Lower leg skin (tissue), 4 donors: ENCODE measurements at regions not wholly inside any gene's neighbourhood (a gene's known extent, or its start where the extent isn't known, plus 50 kb on each side); places are given as distances from the start of the nearest gene placed in this dataset.
"Not testable (repeated sequence)": the region's sequence is repeated elsewhere in the genome, so short reads cannot be mapped to it uniquely, and the experiment has no call there.

ENCODE experiments used
- DNase-seq, 2 donors: peaks; one replicate each; pipeline ENCODE4 v3.0.0-alpha.2; 2019; ENCODE audit warnings: low spot score in 2 of 2
- H3K4me3 ChIP-seq: fragments of 200-600 bp; sonication (generic); 2 replicates; pipeline ENCODE4 v1.5.1; 2017; ENCODE audit warnings: mild to moderate bottlenecking, low read depth; ENCODE audit not compliant: poor library complexity, severe bottlenecking
- POLR2A ChIP-seq, 2 donors: fragments of 450-650 bp; IDR thresholded peaks; one replicate each; pipeline ENCODE4 v1.6.1; 2016 to 2017; ENCODE audit warnings: antibody characterized with exemption in 2 of 2, mild to moderate bottlenecking in 1 of 2, moderate library complexity in 1 of 2
- WGBS, 2 donors: methylation state at CpG; one replicate each; pipeline ENCODE4 v1.1.5; 2018; 5-methylcytosine and 5-hydroxymethylcytosine counted together
- intact Hi-C: fragments of 100-400 bp; cut with DNase I; formaldehyde crosslinking; loops from one replicate; pipeline ENCODE4 v1.15.0; 2023; ENCODE audit warnings: low total_unique reads
- TF ChIP-seq, protein P1 (sequence below), 3 donors: fragments of 450-650 bp; IDR thresholded peaks; one replicate each; pipeline ENCODE4 v1.5.1; 2016; ENCODE audit warnings: antibody characterized with exemption in 3 of 3, mild to moderate bottlenecking in 3 of 3, moderate library complexity in 2 of 3

DNA sequence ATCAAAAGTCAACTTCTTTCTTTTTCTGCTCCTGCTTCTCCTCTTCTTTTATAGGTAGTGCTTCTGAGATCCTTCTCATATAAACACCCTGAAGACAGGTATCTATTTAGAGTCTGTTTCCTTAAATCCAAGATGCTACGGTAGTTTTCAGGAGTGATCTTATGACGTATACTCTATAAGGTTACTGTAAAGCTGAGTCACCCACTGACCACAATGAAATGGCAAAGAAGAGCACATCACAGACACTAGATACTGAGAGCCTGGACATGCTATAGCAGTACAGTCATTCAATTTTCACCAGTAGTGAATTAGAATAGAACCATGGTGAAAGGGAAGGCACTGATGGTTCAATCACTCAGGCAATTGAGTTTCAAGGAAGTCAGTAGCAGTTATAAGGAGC, 412.5 kb downstream of the ADAM29 start:
- H3K4me3 ChIP-seq = no peak overlapping the region
- DNase-seq = no peak
- 90 to 91% methylated on average over 2 of the region's 2 CpGs for WGBS, 2 donors
- intact Hi-C loops = no loop called here
- TF ChIP-seq, protein P1, sequence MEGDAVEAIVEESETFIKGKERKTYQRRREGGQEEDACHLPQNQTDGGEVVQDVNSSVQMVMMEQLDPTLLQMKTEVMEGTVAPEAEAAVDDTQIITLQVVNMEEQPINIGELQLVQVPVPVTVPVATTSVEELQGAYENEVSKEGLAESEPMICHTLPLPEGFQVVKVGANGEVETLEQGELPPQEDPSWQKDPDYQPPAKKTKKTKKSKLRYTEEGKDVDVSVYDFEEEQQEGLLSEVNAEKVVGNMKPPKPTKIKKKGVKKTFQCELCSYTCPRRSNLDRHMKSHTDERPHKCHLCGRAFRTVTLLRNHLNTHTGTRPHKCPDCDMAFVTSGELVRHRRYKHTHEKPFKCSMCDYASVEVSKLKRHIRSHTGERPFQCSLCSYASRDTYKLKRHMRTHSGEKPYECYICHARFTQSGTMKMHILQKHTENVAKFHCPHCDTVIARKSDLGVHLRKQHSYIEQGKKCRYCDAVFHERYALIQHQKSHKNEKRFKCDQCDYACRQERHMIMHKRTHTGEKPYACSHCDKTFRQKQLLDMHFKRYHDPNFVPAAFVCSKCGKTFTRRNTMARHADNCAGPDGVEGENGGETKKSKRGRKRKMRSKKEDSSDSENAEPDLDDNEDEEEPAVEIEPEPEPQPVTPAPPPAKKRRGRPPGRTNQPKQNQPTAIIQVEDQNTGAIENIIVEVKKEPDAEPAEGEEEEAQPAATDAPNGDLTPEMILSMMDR (IDR thresholded peaks at IDR 0.05) = no peak
- TF ChIP-seq POLR2A (IDR thresholded peaks at IDR 0.05) = no peak

DNA sequence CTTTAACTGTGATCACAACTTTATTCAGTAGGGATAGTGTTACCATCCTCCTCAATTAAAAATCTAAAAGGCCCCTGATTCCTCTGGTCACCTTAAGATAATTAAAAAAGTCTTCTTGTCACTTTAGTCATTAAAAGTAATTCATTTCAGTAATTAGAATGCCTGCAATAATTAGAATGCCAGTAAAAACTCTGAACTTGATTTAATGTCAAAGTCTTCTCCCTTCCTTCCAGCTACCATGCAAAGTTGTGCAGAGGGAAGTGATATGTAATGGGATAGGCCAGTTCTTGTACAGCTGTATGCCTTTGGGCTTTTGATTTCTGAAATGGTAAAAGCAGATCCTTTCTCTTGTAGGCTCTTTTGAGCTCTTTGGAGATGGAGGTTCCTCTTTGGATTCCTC, 417.2 kb downstream of the ADAM29 start:
- TF ChIP-seq POLR2A (IDR thresholded peaks at IDR 0.05) = no peak
- TF ChIP-seq, protein P1 (IDR thresholded peaks at IDR 0.05) = no peak
- intact Hi-C loops = no loop called here
- H3K4me3 ChIP-seq = no peak overlapping the region
- DNase-seq = no peak

DNA sequence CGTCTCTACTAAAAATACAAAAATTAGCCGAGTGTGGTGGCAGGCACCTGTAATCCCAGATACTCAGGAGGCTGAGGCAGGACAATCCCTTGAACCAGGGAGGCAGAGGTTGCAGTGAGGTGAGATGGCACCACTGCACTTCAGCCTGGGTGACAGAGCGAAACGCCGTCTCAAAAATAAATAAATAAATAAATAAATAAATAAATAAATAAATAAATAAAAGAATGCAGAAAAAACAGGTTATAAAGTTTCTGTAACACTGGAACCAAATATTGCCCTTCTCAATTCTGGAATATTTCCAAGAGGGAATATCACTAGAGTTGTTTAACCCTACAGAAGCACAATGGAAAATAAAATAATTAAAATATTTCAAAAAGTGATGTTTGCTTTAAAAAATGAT, 418.4 kb downstream of the ADAM29 start:
- intact Hi-C loops, H3K4me3 ChIP-seq, DNase-seq: not testable (repeated sequence)
- WGBS, 2 donors = 85 to 96% methylated on average over 5 of the region's 5 CpGs

DNA sequence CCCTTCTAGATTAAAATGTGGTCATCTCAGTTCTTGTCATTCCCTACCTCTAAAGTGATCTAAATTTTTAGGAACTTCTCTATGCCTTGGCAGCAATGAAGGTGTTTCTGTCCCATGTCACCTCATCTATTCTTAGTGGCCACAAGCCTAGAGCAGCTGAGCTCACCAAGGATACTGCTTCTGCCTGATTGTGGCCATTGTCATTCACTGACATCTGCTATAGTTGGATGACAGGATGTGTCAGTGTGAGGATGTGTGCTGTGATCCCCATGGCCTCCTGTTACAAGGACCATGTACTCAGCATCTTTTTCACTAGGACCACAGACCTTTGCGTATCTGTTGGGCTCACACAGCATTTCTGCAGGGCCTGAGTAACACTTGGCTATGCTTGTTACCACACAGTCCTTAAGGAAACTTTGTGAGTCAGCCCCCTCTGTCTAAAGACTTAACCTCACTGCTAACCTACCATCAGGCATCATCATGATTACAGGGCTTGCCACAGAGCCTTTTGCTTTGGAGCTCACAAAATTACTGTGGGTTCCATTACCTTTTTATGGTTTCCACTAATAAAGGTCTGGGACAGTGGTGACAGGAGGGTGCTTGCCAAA, 421.0 kb downstream of the ADAM29 start:
- intact Hi-C loops = no loop called here
- no peak for DNase-seq
- no peak overlapping the region for H3K4me3 ChIP-seq
- 81 to 86% methylated on average over 1 of the region's 1 CpG for WGBS, 2 donors
- no peak for TF ChIP-seq POLR2A (IDR thresholded peaks at IDR 0.05)
- TF ChIP-seq, protein P1 (IDR thresholded peaks at IDR 0.05) = no peak

DNA sequence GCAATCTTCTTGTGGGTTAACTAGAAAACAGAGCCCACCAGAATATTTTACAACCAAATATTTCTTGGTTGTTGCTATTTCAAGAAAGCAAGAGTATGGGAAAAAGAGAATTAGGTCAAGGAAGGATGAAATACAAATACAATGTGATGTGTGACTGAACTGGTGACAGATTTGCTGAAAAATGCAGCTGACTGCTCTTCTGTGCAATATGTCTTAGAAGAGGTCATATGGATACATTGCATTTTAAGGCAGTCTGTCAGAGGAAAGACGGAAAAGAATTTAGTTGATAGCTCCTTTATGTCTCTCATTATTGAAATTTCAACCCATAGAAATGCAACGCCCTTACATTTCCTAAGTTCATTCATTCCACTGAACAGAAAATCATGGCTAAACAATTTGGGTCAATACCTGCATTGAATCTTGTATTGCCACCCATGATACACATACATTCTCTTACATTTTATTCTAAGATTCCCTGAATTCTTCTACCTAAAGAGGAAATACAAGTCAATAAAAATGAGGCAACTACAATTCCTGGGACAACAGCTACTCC, 423.1 kb downstream of the ADAM29 start:
- 37 to 39% methylated on average over 2 of the region's 2 CpGs for WGBS, 2 donors
- intact Hi-C loops = no loop called here
- no peak for DNase-seq
- no peak overlapping the region for H3K4me3 ChIP-seq
- TF ChIP-seq, protein P1 (IDR thresholded peaks at IDR 0.05) = no peak
- no peak for TF ChIP-seq POLR2A (IDR thresholded peaks at IDR 0.05)

DNA sequence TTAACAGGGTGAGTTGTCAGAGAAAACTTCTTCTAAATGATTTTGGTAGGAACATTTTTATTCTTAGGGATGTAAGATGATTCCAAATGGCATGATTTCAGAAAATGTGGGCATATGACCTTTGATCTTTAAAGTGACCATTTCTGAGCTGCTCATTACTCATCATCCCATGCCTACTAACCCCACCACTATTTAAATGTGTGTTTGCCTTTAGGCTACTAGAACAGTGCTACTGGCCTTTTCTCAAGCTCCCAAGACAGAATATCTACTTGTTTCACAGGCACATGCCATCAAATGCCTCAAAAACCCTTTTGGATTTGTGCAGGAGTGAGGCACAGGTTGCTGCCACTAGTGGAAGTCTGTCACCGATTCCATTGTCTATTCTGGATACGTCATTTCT, 428.2 kb downstream of the ADAM29 start:
- intact Hi-C loops = loop anchor here (5.0 kb wide), 1 partner anchor 364 kb away; no protein-coding TSS in a partner anchor
- DNase-seq = no peak
- no peak overlapping the region for H3K4me3 ChIP-seq
- WGBS, 2 donors = 86 to 88% methylated on average over 2 of the region's 2 CpGs
- TF ChIP-seq POLR2A (IDR thresholded peaks at IDR 0.05) = no peak
- TF ChIP-seq, protein P1 (IDR thresholded peaks at IDR 0.05) = no peak
